ENCODE measurements at regions not wholly inside any gene's neighbourhood (a gene's known extent, or its start where the extent isn't known, plus 50 kb on each side); places are given as distances from the start of the nearest gene placed in this dataset.
A peak's percentile ranks its signal among the peaks of the same experiment; 100 is the strongest.
"Not testable (repeated sequence)": the region's sequence is repeated elsewhere in the genome, so short reads cannot be mapped to it uniquely, and the experiment has no call there.

GRCh38 chr9:102223320-102224136, 485.1 kb upstream of the GRIN3A start:
- H3K36me3 ChIP-seq (ENCODE audit: control insufficient read depth in 2 of 4, insufficient read depth in 4 of 4, low read length in 3 of 4); H2BK15ac ChIP-seq (ENCODE audit: low read length); H3K27me3 ChIP-seq (replicated peaks in 1 of 4; ENCODE audit: control insufficient read depth in 3 of 4, extremely low read depth in 1 of 4, insufficient read depth in 3 of 4, low read length in 3 of 4); H3K18ac ChIP-seq (ENCODE audit: extremely low read depth, low read length); POLR2A ChIA-PET (ENCODE audit: partially characterized antibody); H2BK5ac ChIP-seq (ENCODE audit: low read depth, low read length); H2AK5ac ChIP-seq (ENCODE audit: low read depth, low read length); H4K20me1 ChIP-seq (replicated peaks in 1 of 2; ENCODE audit: control insufficient read depth in 1 of 2, insufficient read depth in 2 of 2, low read length in 2 of 2); H3K14ac ChIP-seq (ENCODE audit: insufficient read length); H4K91ac ChIP-seq (replicated peaks; ENCODE audit: insufficient read length, low read length); H3K4me1 ChIP-seq (replicated peaks in 1 of 4; ENCODE audit: control insufficient read depth in 3 of 4, insufficient read depth in 4 of 4, low read length in 3 of 4); FAIRE-seq; H2BK20ac ChIP-seq (ENCODE audit: low read length); H3K56ac ChIP-seq (replicated peaks; ENCODE audit: insufficient read length, low read depth, low read length); H2BK120ac ChIP-seq (replicated peaks; ENCODE audit: low read depth, low read length); H3K23ac ChIP-seq (ENCODE audit: insufficient read length); H3K79me2 ChIP-seq (ENCODE audit: control insufficient read depth in 1 of 2, insufficient read depth in 2 of 2, low read length in 2 of 2); CTCF ChIA-PET (ENCODE audit: partially characterized antibody); H3K79me1 ChIP-seq (ENCODE audit: low read depth, low read length); H3K4ac ChIP-seq (replicated peaks; ENCODE audit: insufficient read length, low read depth, low read length); H2BK12ac ChIP-seq (ENCODE audit: low read depth, low read length); H4K5ac ChIP-seq (ENCODE audit: insufficient read length, low read depth, low read length); H3K23me2 ChIP-seq (ENCODE audit: low read depth, low read length); H3K9me3 ChIP-seq (ENCODE audit: insufficient read depth in 2 of 2, low read depth in 1 of 2, low read length in 1 of 2): not testable (repeated sequence)
- 49% methylated on average over 27 of the region's 27 CpGs; no CpG with 5 or more reads in 1 of the 2 experiments for WGBS, 2 experiments (ENCODE audit: extremely low coverage in 1 of 2, insufficient coverage in 1 of 2, insufficient read length in 1 of 2, insufficient replicate concordance in 2 of 2, low coverage in 1 of 2, low lambda C conversion rate in 2 of 2, missing lambda C conversion rate in 1 of 2)
- Histone ChIP-seq H3K9ac (replicated peaks in 1 of 4; ENCODE audit: extremely low read depth in 1 of 4, low read depth in 3 of 4, low read length in 3 of 4) (peak overlapping the region in 2 of 4 experiments; percentile 34 to 60; a peak in 4 of 7 replicates), H3K27ac (ENCODE audit: low read depth, low read length) (peak overlapping the region; percentile 52; the same call in 1 of the 2 replicates), H4K8ac (ENCODE audit: extremely low read depth, insufficient read depth, low read length) (0 out of 2 replicates have a peak overlapping the region, but pooled peaks have one; percentile 25), H3K4me3 (ENCODE audit: extremely low read depth in 1 of 4, insufficient read depth in 2 of 4, low read depth in 3 of 4, low read length in 4 of 4) (peak overlapping the region; percentile 48 to 55 (median 52); a peak in 7 of 8 replicates), H2AFZ (ENCODE audit: low read length) (peak overlapping the region; percentile 88), H3K4me2 (ENCODE audit: insufficient read depth in 1 of 2, low read depth in 2 of 2, low read length in 2 of 2) (peak overlapping the region; percentile 48 to 49)
- TF ChIP-seq PHF8 (conservative IDR thresholded peaks at IDR 0.05; ENCODE audit: low read depth, low read length) (0 out of 2 replicates have a peak, but pooled peaks have one; percentile 26), POLR2AphosphoS5 (IDR thresholded peaks at IDR 0.05; ENCODE audit: low read depth, low read length) (peak; percentile 57; the same call in 1 of the 2 replicates), POLR2A (IDR thresholded peaks at IDR 0.05; ENCODE audit: control extremely low read depth in 1 of 2, low read depth in 2 of 2, low read length in 2 of 2) (peak in 1 of 2 experiments; percentile 32; a peak in 1 of 3 replicates), TAF1 (IDR thresholded peaks at IDR 0.05; ENCODE audit: low read depth, low read length) (peak; percentile 51; the same call in 1 of the 2 replicates), YY1 (IDR thresholded peaks at IDR 0.05; ENCODE audit: low read depth, low read length) (peak; percentile 71; the same call in 1 of the 2 replicates)
- DNase-seq (ENCODE audit: low read depth in 1 of 2, low spot score in 2 of 2), result peak in 1 of 2 experiments; percentile 70

All from H1 (cell line).